DMS53 (cell line): ENCODE measurements at regions not wholly inside any gene's neighbourhood (a gene's known extent, or its start where the extent isn't known, plus 50 kb on each side); places are given as distances from the start of the nearest gene placed in this dataset.
"Not testable (repeated sequence)": the region's sequence is repeated elsewhere in the genome, so short reads cannot be mapped to it uniquely, and the experiment has no call there.

Source experiments
- DNase-seq: peaks from one replicate; lab custom pipeline; 2025; lab: John Stamatoyannopoulos, UW

GRCh38 chrX:2572740-2573139 lies 72.0 kb upstream of the DHRSX start:
- peak; percentile 22 for DNase-seq

- no peak for DNase-seq
Observed at GRCh38 chrX:2568125-2568524, 67.3 kb upstream of the DHRSX start.

- DNase-seq: no peak
Observed at GRCh38 chrX:2566055-2566454, 65.3 kb upstream of the DHRSX start.

GRCh38 chrX:2561456-2561855 lies 60.7 kb upstream of the DHRSX start:
- DNase-seq: no peak

- DNase-seq: no peak
Observed at GRCh38 chrX:2559124-2559523, 58.3 kb upstream of the DHRSX start.

- DNase-seq: no peak
Observed at GRCh38 chrX:2554891-2555290, 54.1 kb upstream of the DHRSX start.

GRCh38 chrX:2554066-2554465 lies 53.3 kb upstream of the DHRSX start:
- DNase-seq: not testable (repeated sequence)

GRCh38 chrX:2552621-2553201 lies 51.9 kb upstream of the DHRSX start:
- no peak for DNase-seq

GRCh38 chrX:2550328-2551020 lies 49.7 kb upstream of the DHRSX start:
- no peak for DNase-seq
